HUES64 (cell line): ENCODE measurements at regions not wholly inside any gene's neighbourhood (a gene's known extent, or its start where the extent isn't known, plus 50 kb on each side); places are given as distances from the start of the nearest gene placed in this dataset.

Experiments
- H3K27ac ChIP-seq: 2 replicates; pipeline ENCODE4 v1.7.0; 2013; ENCODE audit warnings: low read depth, low read length, inconsistent platforms
- H3K27me3 ChIP-seq: 2 replicates; pipeline ENCODE4 v1.6.1; 2013; ENCODE audit warnings: mild to moderate bottlenecking, low read length; ENCODE audit not compliant: insufficient read depth
- H3K36me3 ChIP-seq: 2 replicates; pipeline ENCODE4 v1.6.1; 2013; ENCODE audit warnings: mild to moderate bottlenecking, low read length; ENCODE audit not compliant: insufficient read depth
- H3K4me1 ChIP-seq: 2 replicates; pipeline ENCODE4 v1.6.1; 2013; ENCODE audit warnings: mild to moderate bottlenecking, low read length, moderate library complexity; ENCODE audit not compliant: insufficient read depth
- H3K4me3 ChIP-seq: 2 replicates; pipeline ENCODE4 v1.5.1; 2013; ENCODE audit warnings: mild to moderate bottlenecking, low read length, moderate library complexity
- H3K9ac ChIP-seq: 2 replicates; pipeline ENCODE4 v1.6.1; 2013; ENCODE audit warnings: mild to moderate bottlenecking, low read depth, low read length
- H3K9me3 ChIP-seq: 2 replicates; pipeline ENCODE4 v1.6.1; 2013; ENCODE audit warnings: low read depth, low read length; ENCODE audit not compliant: insufficient read depth
- WGBS: fragments of 150-250, 120-280 bp; methylation state at CpG from one replicate; pipeline ENCODE4 v1.1.7; 2013; ENCODE audit warnings: missing lambda C conversion rate; 5-methylcytosine and 5-hydroxymethylcytosine counted together

GRCh38 chr13:68948586-68948985 lies 1159.0 kb upstream of the ATXN8OS start:
- no peaks in the 10 kb centered on the region for H3K27me3 ChIP-seq
- no peaks in the 10 kb centered on the region for H3K9me3 ChIP-seq
- H3K27ac ChIP-seq: no peak overlapping the region
- H3K4me3 ChIP-seq: no peak overlapping the region
- no peaks in the 10 kb centered on the region for H3K36me3 ChIP-seq
- H3K4me1 ChIP-seq: no peaks in the 10 kb centered on the region
- H3K9ac ChIP-seq: no peak overlapping the region

GRCh38 chr13:68944272-68944671 lies 1163.4 kb upstream of the ATXN8OS start:
- H3K9ac ChIP-seq: no peak overlapping the region
- no peaks in the 10 kb centered on the region for H3K36me3 ChIP-seq
- 95% methylated on average over 2 of the region's 2 CpGs for WGBS
- no peak overlapping the region for H3K27ac ChIP-seq
- H3K27me3 ChIP-seq: no peaks in the 10 kb centered on the region
- no peaks in the 10 kb centered on the region for H3K9me3 ChIP-seq
- peaks cover 16% of the 10 kb centered on the region for H3K4me1 ChIP-seq
- no peak overlapping the region for H3K4me3 ChIP-seq

- 50% methylated on average over 1 of the region's 1 CpG for WGBS
- H3K4me1 ChIP-seq: peaks cover 24% of the 10 kb centered on the region
Measured at GRCh38 chr13:68940049-68940448, 1167.6 kb upstream of the ATXN8OS start.

GRCh38 chr13:68938639-68939038 lies 1169.0 kb upstream of the ATXN8OS start:
- Histone ChIP-seq H3K4me3 (no peak overlapping the region), H3K27me3 (no peaks in the 10 kb centered on the region), H3K9me3 (no peaks in the 10 kb centered on the region), H3K36me3 (no peaks in the 10 kb centered on the region), H3K9ac (no peak overlapping the region), H3K27ac (no peak overlapping the region), H3K4me1 (peaks cover 24% of the 10 kb centered on the region)
- 90% methylated on average over 5 of the region's 5 CpGs for WGBS

More at GRCh38 chr13:68940049-68940448, 1167.6 kb upstream of the ATXN8OS start:
- H3K27me3 ChIP-seq: no peaks in the 10 kb centered on the region
- no peaks in the 10 kb centered on the region for H3K9me3 ChIP-seq
- H3K27ac ChIP-seq: peak overlapping the region; percentile 36; the same call in 1 of the 2 replicates
- H3K4me3 ChIP-seq: no peak overlapping the region
- no peak overlapping the region for H3K9ac ChIP-seq
- no peaks in the 10 kb centered on the region for H3K36me3 ChIP-seq

- no peaks in the 10 kb centered on the region for H3K36me3 ChIP-seq
- H3K9me3 ChIP-seq: no peaks in the 10 kb centered on the region
- no peaks in the 10 kb centered on the region for H3K27me3 ChIP-seq
- 0 out of 2 replicates have a peak, but pooled peaks cover 4% of the 10 kb centered on the region for H3K4me1 ChIP-seq
- WGBS: 94% methylated on average over 3 of the region's 3 CpGs
- no peak overlapping the region for H3K4me3 ChIP-seq
- no peak overlapping the region for H3K27ac ChIP-seq
- no peak overlapping the region for H3K9ac ChIP-seq
Measured at GRCh38 chr13:68929075-68929745, 1178.4 kb upstream of the ATXN8OS start.

- no peak overlapping the region for H3K27ac ChIP-seq
- H3K9ac ChIP-seq: no peak overlapping the region
- 0 out of 2 replicates have a peak, but pooled peaks cover 4% of the 10 kb centered on the region for H3K4me1 ChIP-seq
- no peak overlapping the region for H3K4me3 ChIP-seq
- H3K36me3 ChIP-seq: no peaks in the 10 kb centered on the region
- WGBS: 43% methylated on average over 2 of the region's 2 CpGs
- H3K27me3 ChIP-seq: no peaks in the 10 kb centered on the region
- H3K9me3 ChIP-seq: peaks cover 3% of the 10 kb centered on the region; the same call in 1 of the 2 replicates
Measured at GRCh38 chr13:68927387-68928026, 1180.1 kb upstream of the ATXN8OS start.

- Histone ChIP-seq H3K4me3 (no peak overlapping the region), H3K9ac (no peak overlapping the region), H3K4me1 (0 out of 2 replicates have a peak, but pooled peaks cover 4% of the 10 kb centered on the region), H3K9me3 (peaks cover 3% of the 10 kb centered on the region; the same call in 1 of the 2 replicates), H3K27me3 (no peaks in the 10 kb centered on the region), H3K36me3 (no peaks in the 10 kb centered on the region), H3K27ac (no peak overlapping the region)
Measured at GRCh38 chr13:68923995-68924394, 1183.6 kb upstream of the ATXN8OS start.

GRCh38 chr13:68908879-68909278 lies 1198.7 kb upstream of the ATXN8OS start:
- Histone ChIP-seq H3K36me3 (no peaks in the 10 kb centered on the region), H3K9me3 (peaks cover 48% of the 10 kb centered on the region), H3K4me1 (no peaks in the 10 kb centered on the region), H3K27me3 (no peaks in the 10 kb centered on the region), H3K9ac (no peak overlapping the region), H3K27ac (no peak overlapping the region), H3K4me3 (no peak overlapping the region)
- 96% methylated on average over 2 of the region's 2 CpGs for WGBS

- Histone ChIP-seq H3K4me3 (no peak overlapping the region), H3K27me3 (no peaks in the 10 kb centered on the region), H3K9me3 (peaks cover 40% of the 10 kb centered on the region), H3K9ac (no peak overlapping the region), H3K36me3 (no peaks in the 10 kb centered on the region), H3K27ac (no peak overlapping the region), H3K4me1 (no peaks in the 10 kb centered on the region)
- WGBS: 93% methylated on average over 1 of the region's 1 CpG
Measured at GRCh38 chr13:68905186-68905585, 1202.4 kb upstream of the ATXN8OS start.

GRCh38 chr13:68897331-68897928 lies 1210.2 kb upstream of the ATXN8OS start:
- Histone ChIP-seq H3K27me3 (no peaks in the 10 kb centered on the region), H3K36me3 (no peaks in the 10 kb centered on the region), H3K4me3 (no peak overlapping the region), H3K9me3 (peaks cover 16% of the 10 kb centered on the region), H3K9ac (no peak overlapping the region), H3K4me1 (peaks cover 12% of the 10 kb centered on the region), H3K27ac (no peak overlapping the region)

- 97% methylated on average over 1 of the region's 1 CpG for WGBS
- Histone ChIP-seq H3K36me3 (no peaks in the 10 kb centered on the region), H3K27ac (no peak overlapping the region), H3K27me3 (no peaks in the 10 kb centered on the region), H3K9ac (no peak overlapping the region), H3K4me3 (no peak overlapping the region), H3K4me1 (peaks cover 16% of the 10 kb centered on the region), H3K9me3 (peaks cover 16% of the 10 kb centered on the region)
Measured at GRCh38 chr13:68895696-68896095, 1211.9 kb upstream of the ATXN8OS start.
